MG63 (cell line): ENCODE measurements at regions not wholly inside any gene's neighbourhood (a gene's known extent, or its start where the extent isn't known, plus 50 kb on each side); places are given as distances from the start of the nearest gene placed in this dataset.
A peak's percentile ranks its signal among the peaks of the same experiment; 100 is the strongest.

Experiments used
- DNase-seq: peaks from one replicate; pipeline ENCODE4 v3.0.0-alpha.2; 2020
- H3K27me3 ChIP-seq: fragments of 250-450 bp; sonication (Bioruptor Pico); 2 replicates; pipeline ENCODE4 v1.5.1; 2020; ENCODE audit warnings: mild to moderate bottlenecking, moderate library complexity
- H3K36me3 ChIP-seq: fragments of 250-450 bp; sonication (Bioruptor Pico); 2 replicates; pipeline ENCODE4 v1.5.1; 2020; ENCODE audit warnings: mild to moderate bottlenecking, moderate library complexity
- H3K4me3 ChIP-seq: fragments of 250-450 bp; sonication (Bioruptor Pico); 2 replicates; pipeline ENCODE4 v1.5.1; 2020; ENCODE audit warnings: mild to moderate bottlenecking, moderate library complexity
- H3K9me3 ChIP-seq: fragments of 250-450 bp; sonication (Bioruptor Pico); 2 replicates; pipeline ENCODE4 v1.5.1; 2020; ENCODE audit warnings: mild to moderate bottlenecking, moderate library complexity

DNA sequence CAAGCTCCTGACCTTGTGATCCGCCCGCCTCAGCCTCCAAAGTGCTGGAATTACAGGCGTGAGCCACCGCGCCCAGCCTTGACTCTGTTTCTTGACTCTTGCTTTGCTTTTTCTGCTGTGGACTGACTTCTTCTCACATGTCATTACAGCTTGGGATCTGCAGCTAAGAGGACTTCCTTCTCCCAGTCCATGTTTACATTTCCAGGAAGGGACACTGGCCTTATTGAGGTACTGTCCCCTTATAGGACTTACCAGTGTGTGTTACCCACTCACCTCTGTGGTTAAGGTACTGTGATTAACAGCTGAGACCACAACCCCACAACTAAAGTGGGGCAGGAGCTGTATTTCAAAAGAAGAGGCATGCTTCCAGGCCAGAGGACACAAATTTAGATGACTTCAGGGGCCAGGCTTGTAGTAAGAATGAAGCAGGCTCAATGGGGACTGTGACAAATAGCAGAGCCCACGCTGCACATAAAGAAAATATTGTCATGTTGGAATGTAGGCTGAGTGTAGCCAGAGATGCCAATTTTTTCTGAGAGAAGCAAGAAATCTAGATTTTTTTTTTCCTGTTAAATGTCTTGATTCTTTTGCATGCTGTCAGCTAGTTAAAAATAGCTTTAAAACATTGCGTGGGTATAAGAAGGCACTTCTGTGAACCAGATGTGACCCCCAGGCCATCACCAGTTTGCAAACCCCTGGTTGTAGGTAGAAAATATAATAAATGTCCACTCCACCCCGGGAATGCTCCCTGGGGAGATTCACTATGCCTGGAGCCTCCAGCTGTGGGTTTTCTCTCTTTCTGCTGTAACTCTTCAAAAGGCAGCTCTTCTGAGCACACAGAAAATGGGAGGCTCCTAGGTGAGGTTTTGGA is 75.0 kb downstream of the PTPDC1 start:
- DNase-seq, result no peak
- no peaks in the 10 kb centered on the region for H3K9me3 ChIP-seq

DNA sequence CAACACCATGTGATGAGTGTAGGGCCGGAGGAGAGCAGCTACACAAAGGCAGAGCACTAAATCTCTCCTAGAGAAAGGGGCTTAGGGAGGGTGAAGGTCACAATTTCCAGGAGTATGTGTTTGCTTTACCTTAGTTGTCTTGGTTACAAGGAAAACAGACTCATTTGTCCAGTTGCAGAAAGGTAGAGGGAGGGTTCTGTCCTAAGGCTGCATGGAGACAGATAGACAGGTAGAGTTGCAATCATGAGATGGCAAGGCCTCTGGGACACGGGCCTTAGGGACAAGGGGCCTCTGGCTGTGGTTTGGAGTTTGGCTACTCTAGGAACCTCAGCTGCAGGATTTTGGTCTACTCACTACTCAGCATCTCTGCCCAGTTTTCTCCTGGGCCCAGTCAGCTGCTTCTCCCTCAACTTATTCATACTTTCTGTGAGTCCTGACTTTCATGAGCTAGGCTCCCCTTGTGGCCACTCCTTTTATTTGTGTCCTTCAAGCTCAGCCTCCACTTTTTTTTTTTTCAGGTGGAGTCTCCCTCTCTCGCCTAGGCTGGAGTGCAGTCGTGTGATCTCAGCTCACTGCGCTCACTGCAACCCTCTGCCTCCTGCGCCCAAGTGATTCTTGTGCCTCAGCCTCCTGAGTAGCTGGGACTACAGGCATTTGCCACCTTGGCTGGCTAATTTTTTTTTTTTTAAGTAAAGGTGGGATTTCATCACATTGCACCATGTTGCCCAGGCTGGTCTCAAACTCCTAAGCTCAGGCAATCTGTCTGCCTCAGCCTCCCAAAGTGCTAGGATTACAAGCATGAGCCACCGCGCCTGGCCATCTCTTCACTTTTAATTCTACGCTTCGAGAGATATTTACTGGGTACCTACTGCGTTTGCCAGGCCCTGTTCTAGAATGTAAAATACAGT is 76.6 kb downstream of the PTPDC1 start:
- H3K27me3 ChIP-seq, result no peaks in the 10 kb centered on the region
- H3K4me3 ChIP-seq, result no peak overlapping the region
- no peaks in the 10 kb centered on the region for H3K36me3 ChIP-seq
- DNase-seq, result no peak
- no peaks in the 10 kb centered on the region for H3K9me3 ChIP-seq

More for the DNA sequence above, 75.0 kb downstream of the PTPDC1 start:
- Histone ChIP-seq H3K36me3 (no peaks in the 10 kb centered on the region), H3K27me3 (no peaks in the 10 kb centered on the region), H3K4me3 (no peak overlapping the region)

DNA sequence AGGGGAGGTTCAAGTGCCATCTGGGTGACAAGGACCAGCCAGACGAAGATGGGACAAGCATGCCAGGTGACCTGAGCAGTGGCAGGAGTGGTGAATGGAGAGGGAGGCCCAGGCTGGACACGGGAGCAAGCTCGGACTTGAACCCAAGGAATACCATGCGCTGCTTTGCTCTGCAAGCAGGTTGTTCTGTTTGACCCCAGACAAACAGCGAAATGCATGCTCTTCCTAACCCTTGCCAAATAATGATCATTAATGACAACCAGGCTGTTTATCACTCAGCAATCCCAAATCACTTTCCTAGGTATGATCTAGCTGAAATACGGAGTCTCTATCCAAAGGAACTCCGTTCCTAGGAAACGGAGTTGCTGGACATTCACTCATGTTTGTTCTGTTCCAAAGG is 77.4 kb downstream of the PTPDC1 start:
- no peaks in the 10 kb centered on the region for H3K27me3 ChIP-seq
- H3K4me3 ChIP-seq, result no peak overlapping the region
- no peaks in the 10 kb centered on the region for H3K36me3 ChIP-seq
- no peak for DNase-seq
- no peaks in the 10 kb centered on the region for H3K9me3 ChIP-seq

DNA sequence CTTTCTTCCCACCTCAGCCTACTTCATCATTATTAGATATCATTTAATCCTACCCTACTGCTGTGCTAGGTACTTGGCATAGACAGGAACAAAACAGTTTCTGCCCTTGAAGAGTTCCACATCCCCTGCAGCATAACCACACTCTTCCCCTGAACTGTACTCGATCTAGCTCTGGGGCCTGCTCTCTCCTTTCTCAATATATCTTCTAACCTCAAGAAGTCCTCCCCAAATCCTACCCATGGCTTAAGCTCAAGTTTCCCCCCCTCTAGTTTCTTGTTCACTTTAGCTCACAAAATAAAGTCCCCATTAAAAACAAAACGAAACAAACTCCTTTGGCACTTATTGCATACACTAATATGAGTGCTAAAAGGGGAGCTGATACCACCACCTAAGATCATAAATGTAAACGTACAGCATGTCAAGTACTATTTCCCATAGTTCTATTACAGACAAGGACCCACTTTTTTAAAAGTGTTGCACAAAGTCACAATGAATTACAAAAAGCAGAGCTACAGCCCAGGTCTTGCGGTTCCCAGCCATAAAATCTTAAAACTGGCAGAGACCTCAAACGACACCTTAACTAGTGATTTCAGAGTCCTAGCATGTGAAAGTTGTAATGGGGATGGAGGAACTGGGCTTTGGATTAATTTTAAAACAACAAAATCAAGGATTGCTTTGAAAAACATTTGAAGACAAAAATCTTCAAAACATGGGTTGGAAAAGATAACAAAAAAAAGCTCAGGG is 80.7 kb downstream of the PTPDC1 start:
- H3K36me3 ChIP-seq, result peaks cover 25% of the 10 kb centered on the region
- H3K4me3 ChIP-seq, result no peak overlapping the region; the same call in 1 of the 2 replicates
- DNase-seq, result no peak
- no peaks in the 10 kb centered on the region for H3K9me3 ChIP-seq
- H3K27me3 ChIP-seq, result no peaks in the 10 kb centered on the region

DNA sequence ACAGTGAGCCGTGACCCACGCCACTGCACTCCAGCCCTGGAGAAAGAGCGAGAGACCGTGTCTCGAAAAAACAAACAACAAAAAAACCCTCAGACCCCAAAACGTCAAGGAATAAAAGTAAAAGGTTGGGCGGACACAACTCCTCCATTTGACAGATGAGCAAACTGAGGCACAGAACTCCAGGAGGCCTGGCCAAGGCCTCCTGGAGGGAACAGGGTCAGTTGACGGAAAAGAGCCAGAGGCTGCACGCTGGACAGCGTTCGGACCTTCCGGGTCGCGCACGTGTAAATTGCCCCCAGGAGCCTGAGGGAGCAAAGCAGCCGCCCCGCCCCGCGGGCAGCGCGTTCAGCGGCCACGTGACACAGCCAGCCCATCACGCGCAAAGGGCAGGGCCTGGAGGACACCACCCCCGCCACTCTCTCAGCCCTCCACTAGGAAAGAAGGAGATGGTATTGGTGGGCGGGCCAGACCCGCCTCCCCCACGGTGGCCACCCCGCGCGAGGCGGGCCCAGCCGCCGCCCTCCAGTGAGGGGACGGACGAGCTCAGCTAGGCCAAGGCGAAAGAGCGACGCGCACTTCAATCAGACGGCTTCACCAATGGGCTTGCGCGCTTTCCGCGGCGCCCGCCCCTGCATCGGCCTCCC is 81.5 kb downstream of the PTPDC1 start:
- DNase-seq, result peak; percentile 99
- Histone ChIP-seq H3K4me3 (peak overlapping the region; percentile 14), H3K9me3 (no peaks in the 10 kb centered on the region), H3K36me3 (peaks cover 29% of the 10 kb centered on the region), H3K27me3 (no peaks in the 10 kb centered on the region)

DNA sequence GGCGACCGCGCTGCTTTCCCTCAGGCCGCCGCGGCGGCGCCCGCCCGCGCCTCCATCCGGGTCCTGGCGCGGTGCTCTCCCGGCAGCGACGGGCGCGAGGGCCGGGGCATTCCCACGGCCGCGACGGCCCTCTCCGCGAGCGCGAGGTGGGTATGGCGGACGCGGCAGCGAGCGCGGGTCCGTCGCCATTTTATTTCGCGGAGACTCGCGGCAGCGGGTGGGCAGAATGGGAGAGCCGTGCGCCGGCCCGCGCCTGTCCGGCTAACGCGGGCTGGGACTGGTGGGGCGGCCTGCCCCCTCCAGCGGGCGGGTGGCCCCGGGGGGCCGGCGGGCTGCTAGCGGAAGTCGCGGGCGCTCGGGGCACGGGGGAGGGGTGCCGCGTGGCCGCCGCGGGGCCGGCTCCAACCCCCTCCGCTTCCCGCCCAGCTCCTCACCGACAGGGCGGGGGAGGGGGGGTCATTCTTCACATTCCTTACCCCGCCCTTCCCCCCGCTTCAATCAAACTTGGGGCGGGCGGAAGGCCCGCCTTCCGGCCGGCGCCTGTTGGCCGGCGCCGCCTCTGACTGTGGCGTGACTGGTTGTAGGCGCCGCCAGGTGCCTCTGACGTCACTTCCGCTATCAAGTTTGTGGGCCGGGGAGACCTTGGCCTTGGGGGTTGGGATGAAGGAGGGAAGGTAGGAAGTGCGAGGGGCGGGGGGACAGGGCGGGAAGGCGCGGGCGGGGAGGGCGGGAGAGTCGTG is 82.1 kb downstream of the PTPDC1 start:
- peak; percentile 98 for DNase-seq
- peaks cover 36% of the 10 kb centered on the region for H3K36me3 ChIP-seq
- peak overlapping the region; percentile 72 for H3K4me3 ChIP-seq
- no peaks in the 10 kb centered on the region for H3K27me3 ChIP-seq
- H3K9me3 ChIP-seq, result no peaks in the 10 kb centered on the region

DNA sequence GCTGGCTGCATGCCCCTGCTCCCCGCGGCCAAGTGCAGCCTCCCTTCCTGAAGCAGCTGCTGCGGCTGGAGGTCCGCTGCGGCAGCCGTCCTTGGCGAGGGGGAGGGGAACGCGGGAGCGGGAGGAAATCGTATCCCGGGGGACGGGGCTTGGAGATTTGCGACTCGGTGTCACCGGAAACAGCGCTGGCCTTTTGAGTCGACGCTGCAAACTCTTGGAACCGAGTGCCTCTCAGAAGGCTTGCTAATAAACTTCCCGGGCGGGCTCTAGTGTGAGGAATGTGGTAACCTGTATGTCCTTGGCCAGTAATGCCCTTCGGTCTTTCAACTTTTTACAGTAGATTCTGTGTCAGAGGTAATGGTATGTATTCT is 82.7 kb downstream of the PTPDC1 start:
- Histone ChIP-seq H3K4me3 (peak overlapping the region; percentile 72), H3K9me3 (no peaks in the 10 kb centered on the region), H3K36me3 (peaks cover 42% of the 10 kb centered on the region), H3K27me3 (no peaks in the 10 kb centered on the region)
- DNase-seq, result no peak

DNA sequence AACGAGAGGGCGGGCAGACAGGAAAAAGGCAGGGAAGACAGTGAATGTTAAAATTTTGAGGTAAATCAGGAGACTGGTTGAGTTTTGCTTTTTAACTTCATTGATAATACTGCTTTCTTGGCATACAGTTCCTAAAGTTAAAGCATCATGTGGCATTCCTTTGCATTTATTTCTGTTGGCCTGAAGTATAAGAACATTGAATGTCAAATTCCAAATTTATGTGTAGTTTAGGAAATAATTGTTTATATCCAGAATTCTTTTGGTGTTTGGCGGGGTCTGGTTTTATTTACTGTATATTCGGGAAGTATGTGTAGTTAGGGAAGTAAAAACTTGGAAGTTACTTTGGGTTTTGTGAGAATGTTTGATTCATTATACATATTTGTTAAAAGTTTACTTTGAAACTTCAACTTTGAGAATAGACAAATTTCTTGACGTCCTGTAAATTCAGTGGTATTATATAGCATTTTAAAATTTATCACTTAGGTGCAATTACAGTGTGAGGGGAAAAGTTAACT is 83.2 kb downstream of the PTPDC1 start:
- Histone ChIP-seq H3K9me3 (no peaks in the 10 kb centered on the region), H3K36me3 (peaks cover 46% of the 10 kb centered on the region), H3K4me3 (peak overlapping the region; percentile 72), H3K27me3 (no peaks in the 10 kb centered on the region)
- no peak for DNase-seq

DNA sequence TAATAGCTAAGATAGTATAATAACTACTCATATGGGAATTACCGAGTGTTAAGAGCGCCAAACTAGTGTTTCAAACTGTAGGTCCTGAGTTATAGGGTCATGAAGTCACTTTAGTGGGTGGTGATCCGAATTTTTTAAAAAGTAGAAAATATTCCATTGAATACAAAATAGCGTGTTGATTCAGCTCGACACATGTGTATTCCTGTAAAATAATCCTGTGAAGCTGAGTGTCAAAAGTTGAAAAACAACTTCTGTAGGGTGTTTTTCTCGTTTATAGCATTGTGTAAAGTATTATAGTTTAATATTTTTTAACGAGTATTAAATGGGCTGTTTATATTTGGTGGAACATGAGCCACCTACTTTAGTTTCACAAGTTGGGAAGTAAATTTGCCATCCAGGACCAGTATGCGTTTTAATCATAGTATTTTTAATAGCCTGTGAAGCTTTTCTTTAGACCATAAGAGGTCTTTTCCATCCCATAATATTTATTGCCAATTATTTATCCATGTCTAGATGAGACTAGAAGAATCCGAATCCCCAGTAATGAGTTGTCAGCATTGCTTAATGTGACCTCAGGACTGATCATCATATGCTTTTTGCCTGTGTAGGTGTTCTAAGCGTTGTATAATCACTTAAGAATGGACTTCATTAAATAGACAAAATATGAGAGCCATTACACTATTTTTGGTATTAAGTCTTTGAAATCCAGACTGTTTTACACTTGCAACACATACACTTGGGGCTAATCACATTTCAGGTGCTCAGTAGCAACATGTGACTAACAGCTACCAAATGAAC is 84.1 kb downstream of the PTPDC1 start:
- Histone ChIP-seq H3K4me3 (peak overlapping the region; percentile 72), H3K9me3 (no peaks in the 10 kb centered on the region), H3K36me3 (peaks cover 53% of the 10 kb centered on the region), H3K27me3 (no peaks in the 10 kb centered on the region)
- no peak for DNase-seq

DNA sequence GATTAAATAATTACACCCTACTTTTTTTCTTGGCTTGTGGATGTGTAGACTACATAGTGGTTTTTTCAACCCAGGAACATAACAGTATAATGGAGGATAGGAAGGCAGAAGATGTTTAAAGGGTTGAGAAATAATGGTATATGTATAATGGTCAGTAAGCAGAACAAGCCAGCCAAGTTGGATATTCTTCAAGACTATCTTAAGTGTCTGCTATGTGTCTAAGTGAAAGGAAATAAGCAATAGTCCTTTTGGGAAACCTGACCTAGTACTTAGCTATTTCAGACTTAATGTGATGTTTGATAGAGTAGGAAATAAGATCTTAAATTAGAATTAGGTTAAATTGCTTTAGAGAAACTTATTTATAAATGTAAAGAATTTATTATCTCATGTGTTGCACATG is 85.7 kb downstream of the PTPDC1 start:
- Histone ChIP-seq H3K27me3 (no peaks in the 10 kb centered on the region), H3K9me3 (no peaks in the 10 kb centered on the region), H3K36me3 (peaks cover 69% of the 10 kb centered on the region), H3K4me3 (no peak overlapping the region; the same call in 1 of the 2 replicates)
- DNase-seq, result no peak

DNA sequence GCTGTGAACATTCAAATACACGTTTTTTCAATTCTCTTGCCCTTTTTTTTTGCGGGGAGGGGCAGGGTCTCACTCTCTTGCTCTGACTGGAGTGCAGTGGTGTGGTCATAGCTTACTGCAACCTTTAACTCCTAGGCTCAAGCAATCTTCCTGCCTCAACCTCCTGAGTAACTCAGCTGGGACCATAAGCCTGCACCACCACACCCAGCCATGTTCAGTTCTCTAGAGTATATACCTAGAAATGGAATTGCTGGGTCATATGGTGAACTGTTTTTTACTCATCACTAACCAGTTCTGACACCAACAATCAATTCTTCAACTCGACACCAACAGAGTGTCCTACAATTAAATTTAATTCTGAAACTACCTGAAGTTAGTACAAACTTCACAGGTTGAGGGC is 85.5 kb upstream of the ZNF169 start:
- Histone ChIP-seq H3K36me3 (peaks cover 89% of the 10 kb centered on the region), H3K9me3 (no peaks in the 10 kb centered on the region), H3K4me3 (no peak overlapping the region)

DNA sequence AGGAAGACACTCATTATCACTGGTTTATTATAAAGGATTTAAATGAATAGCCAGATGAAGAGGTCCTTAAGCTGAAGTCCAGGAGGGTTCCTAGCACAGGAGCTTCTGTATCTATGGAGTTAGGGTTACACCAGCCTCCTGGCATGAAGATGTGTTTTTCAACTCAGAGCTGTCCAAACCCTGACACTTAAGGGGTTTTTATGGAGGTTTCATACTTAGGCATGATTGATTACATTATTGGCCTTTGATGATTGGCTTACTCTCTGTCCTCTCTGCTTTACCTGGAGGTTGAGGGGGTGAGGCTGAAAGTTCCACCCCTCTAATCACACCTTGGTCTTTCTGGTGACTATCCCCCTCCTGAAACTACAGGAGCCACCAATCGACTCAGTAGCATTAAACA is 84.9 kb upstream of the ZNF169 start:
- Histone ChIP-seq H3K36me3 (peaks cover 90% of the 10 kb centered on the region), H3K4me3 (no peak overlapping the region), H3K9me3 (no peaks in the 10 kb centered on the region), H3K27me3 (no peaks in the 10 kb centered on the region)
- no peak for DNase-seq

More for the DNA sequence above, 85.5 kb upstream of the ZNF169 start:
- DNase-seq, result no peak
- no peaks in the 10 kb centered on the region for H3K27me3 ChIP-seq

DNA sequence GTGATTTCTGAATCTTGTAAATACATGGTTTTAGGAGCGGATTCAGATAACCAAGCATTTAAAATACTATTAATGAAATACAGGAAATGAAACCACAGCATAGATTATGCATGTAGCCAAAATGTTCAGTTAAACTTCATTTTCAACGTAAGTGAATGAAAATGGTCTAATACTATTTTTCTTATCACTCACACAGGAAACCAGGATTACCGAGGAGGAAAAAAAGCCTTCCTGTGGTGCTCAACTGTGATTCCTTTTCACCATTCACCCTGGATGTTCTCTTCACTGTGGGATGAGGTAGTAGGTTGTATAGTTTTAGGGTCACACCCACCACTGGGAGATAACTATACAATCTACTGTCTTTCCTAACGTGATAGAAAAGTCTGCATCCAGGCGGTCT is 83.4 kb upstream of the ZNF169 start:
- Histone ChIP-seq H3K9me3 (no peaks in the 10 kb centered on the region), H3K36me3 (peaks cover 92% of the 10 kb centered on the region), H3K4me3 (no peak overlapping the region), H3K27me3 (no peaks in the 10 kb centered on the region)
- DNase-seq, result no peak

DNA sequence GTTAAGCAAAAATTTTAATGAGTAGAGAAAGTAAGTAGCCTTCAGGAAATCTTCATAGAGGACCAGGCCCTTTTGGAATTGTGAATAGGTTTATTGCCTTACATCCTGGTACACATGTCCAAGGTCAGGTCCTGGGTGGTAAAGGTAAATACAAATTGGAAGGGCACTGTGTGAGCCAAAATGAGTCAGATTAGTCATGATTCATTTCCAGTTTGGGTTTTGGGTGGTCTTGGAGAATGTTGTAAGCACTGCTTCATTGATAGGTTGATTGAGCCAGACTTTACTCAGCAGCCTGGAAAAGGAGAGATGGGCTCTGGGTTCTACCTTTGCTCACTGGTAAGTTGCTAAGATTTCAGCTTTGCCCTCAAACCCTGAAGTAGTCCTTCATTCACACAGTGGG is 82.5 kb upstream of the ZNF169 start:
- peaks cover 89% of the 10 kb centered on the region for H3K36me3 ChIP-seq
- DNase-seq, result no peak
- H3K27me3 ChIP-seq, result no peaks in the 10 kb centered on the region
- H3K9me3 ChIP-seq, result no peaks in the 10 kb centered on the region
- H3K4me3 ChIP-seq, result no peak overlapping the region

DNA sequence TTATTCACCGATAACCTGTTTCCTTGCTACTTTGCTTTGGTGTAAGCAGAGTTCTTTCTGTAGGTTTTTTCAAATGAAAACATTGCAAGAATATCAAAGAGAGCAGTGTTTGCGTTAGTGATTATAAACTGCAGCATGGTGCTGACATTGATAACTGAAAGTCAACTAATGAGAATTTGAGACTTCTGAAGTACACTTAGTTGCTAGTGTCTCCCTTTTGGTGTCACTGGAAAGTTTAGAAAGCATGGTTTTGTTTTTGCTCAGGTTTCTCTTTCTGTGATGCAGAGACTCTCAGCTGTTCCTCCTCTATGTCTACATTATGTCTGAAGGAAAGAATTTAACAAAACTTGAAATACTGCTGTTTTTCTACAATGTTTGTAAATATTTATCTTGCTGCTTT is 80.2 kb upstream of the ZNF169 start:
- peaks cover 89% of the 10 kb centered on the region for H3K36me3 ChIP-seq
- DNase-seq, result no peak
- no peaks in the 10 kb centered on the region for H3K9me3 ChIP-seq
- no peak overlapping the region for H3K4me3 ChIP-seq
- H3K27me3 ChIP-seq, result no peaks in the 10 kb centered on the region
